Suprapubic skin (tissue), 3 donors: ENCODE measurements at regions not wholly inside any gene's neighbourhood (a gene's known extent, or its start where the extent isn't known, plus 50 kb on each side); places are given as distances from the start of the nearest gene placed in this dataset.

Experiments
- POLR2AphosphoS5 ChIP-seq, 3 donors: sonication (generic); formaldehyde crosslinking; IDR thresholded peaks; one replicate each; pipeline ENCODE4 v1.6.1; 2017; ENCODE audit warnings: antibody characterized with exemption in 3 of 3
- TF ChIP-seq, protein P1 (sequence below), 2 donors: fragments of 200-600 bp in 1 of 2; fragments of 450-650 bp in 1 of 2; sonication (generic) in 1 of 2; IDR thresholded peaks; one replicate each; pipeline ENCODE4 v1.5.1; 2016 to 2019; ENCODE audit warnings: antibody characterized with exemption in 2 of 2, mild to moderate bottlenecking in 1 of 2, moderate library complexity in 1 of 2

DNA sequence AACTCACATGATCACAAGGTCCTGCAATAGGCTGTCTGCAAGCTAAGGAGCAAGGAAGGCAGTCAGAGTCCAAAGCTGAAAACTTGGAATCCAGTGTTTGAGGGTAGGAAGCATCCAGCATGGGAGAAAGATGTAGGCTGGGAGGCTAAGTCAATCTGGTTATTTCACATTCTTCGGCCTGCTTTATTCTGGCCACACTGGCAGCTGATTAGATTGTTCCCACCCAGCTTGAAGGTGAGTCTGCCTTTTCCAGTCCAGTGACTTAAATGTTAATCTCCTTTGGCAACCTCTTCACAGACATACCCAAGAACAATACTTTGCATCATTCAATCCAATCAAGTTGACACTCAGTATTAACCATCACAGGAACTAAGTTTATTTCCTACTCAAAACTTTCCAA is 453.4 kb downstream of the TLE4 start:
- TF ChIP-seq, protein P1, sequence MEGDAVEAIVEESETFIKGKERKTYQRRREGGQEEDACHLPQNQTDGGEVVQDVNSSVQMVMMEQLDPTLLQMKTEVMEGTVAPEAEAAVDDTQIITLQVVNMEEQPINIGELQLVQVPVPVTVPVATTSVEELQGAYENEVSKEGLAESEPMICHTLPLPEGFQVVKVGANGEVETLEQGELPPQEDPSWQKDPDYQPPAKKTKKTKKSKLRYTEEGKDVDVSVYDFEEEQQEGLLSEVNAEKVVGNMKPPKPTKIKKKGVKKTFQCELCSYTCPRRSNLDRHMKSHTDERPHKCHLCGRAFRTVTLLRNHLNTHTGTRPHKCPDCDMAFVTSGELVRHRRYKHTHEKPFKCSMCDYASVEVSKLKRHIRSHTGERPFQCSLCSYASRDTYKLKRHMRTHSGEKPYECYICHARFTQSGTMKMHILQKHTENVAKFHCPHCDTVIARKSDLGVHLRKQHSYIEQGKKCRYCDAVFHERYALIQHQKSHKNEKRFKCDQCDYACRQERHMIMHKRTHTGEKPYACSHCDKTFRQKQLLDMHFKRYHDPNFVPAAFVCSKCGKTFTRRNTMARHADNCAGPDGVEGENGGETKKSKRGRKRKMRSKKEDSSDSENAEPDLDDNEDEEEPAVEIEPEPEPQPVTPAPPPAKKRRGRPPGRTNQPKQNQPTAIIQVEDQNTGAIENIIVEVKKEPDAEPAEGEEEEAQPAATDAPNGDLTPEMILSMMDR (IDR thresholded peaks at IDR 0.05) = no peak
- no peak for TF ChIP-seq POLR2AphosphoS5 (IDR thresholded peaks at IDR 0.05)
